Heart right ventricle (tissue), 16 donors: ENCODE measurements at regions not wholly inside any gene's neighbourhood (a gene's known extent, or its start where the extent isn't known, plus 50 kb on each side); places are given as distances from the start of the nearest gene placed in this dataset.

Experiments
- ATAC-seq, 8 donors: fragments of 200-7000 bp; cut with Tn5 transposase; one replicate each; pipeline ENCODE4 v1.9.1; 2020; ENCODE audit warnings: mild to moderate bottlenecking in 8 of 8, moderate library complexity in 8 of 8, moderate number of reproducible peaks in 1 of 8
- DNase-seq, 2 donors: peaks; one replicate each; pipeline ENCODE4 v3.0.0-alpha.2; 2020
- H3K27ac ChIP-seq, 10 donors: fragments of 200-600 bp; sonication (generic) in 2 of 10; one replicate each; pipeline versions ENCODE4 v1.5.0 to v1.8.0; 2020 to 2022; ENCODE audit warnings: mild to moderate bottlenecking in 3 of 10
- H3K27me3 ChIP-seq, 7 donors: fragments of 200-600 bp; one replicate each; pipeline ENCODE4 v1.8.0; 2021 to 2022; ENCODE audit warnings: mild to moderate bottlenecking in 2 of 7
- H3K36me3 ChIP-seq, 9 donors: fragments of 200-600 bp; sonication (generic) in 1 of 9; one replicate each; pipeline versions ENCODE4 v1.5.0 to v1.8.0; 2020 to 2022; ENCODE audit warnings: mild to moderate bottlenecking in 2 of 9
- H3K4me1 ChIP-seq, 9 donors: fragments of 200-600 bp; sonication (generic) in 1 of 9; one replicate each; pipeline versions ENCODE4 v1.5.0 to v1.8.0; 2020 to 2022; ENCODE audit warnings: mild to moderate bottlenecking in 4 of 9
- H3K4me3 ChIP-seq, 10 donors: fragments of 200-600 bp; sonication (generic) in 2 of 10; one replicate each; pipeline versions ENCODE4 v1.5.0 to v1.8.0; 2020 to 2022; ENCODE audit warnings: mild to moderate bottlenecking in 7 of 10, moderate library complexity in 2 of 10
- H3K9me3 ChIP-seq, 11 donors: fragments of 200-600 bp in 10 of 11; sonication (generic) in 2 of 11; one replicate each; pipeline versions ENCODE4 v1.5.0 to v1.8.0; 2013 to 2022; ENCODE audit warnings: mild to moderate bottlenecking in 2 of 11, control low read depth in 1 of 11, moderate library complexity in 1 of 11
- CTCF ChIP-seq, 9 donors: fragments of 200-600 bp; sonication (generic) in 2 of 9; IDR thresholded peaks; one replicate each; pipeline versions ENCODE4 v1.5.0 to v1.8.0; 2021 to 2022; ENCODE audit warnings: antibody characterized with exemption in 9 of 9, mild to moderate bottlenecking in 5 of 9, moderate library complexity in 1 of 9
- WGBS, 2 donors: extraction: QIAGEN DNeasy Blood & Tissue Kit; methylation state at CpG; one replicate each; pipeline ENCODE4 v1.1.7; 2013; ENCODE audit warnings: inconsistent platforms in 1 of 2; 5-methylcytosine and 5-hydroxymethylcytosine counted together
- intact Hi-C, 10 donors: fragments of 100-400 bp; cut with DNase I; formaldehyde crosslinking; loops; one replicate each; pipeline versions ENCODE4 v1.11.1 to v1.14.2; 2022
- donor health status: Arrhythmogenic right ventricular cardiomyopathy.
- donor health status: ischemic (EF 13 %, LVEDD 7.1; RV severe dilation, severe dysfunction).
- donor health status: healthy with polysubstance abuse.
- donor health status: DM: no; HTN: yes; CAD: no.
- donor health status: DM: no; HTN: no; CAD: no.
- donor health status: ischemic (EF 25% LVEDD 6.9; RV normal size, moderate dysfunction).
- donor health status: ischemic (EF 25% LVEDD 5.7; RV mildly dilated, moderate dysfunction).
- donor health status: healthy.
- donor health status: DM: yes; HTN: yes; CAD: no.
- donor health status: Ischemic cardiomyopathy.
- donor health status: ischemic (EF 35%, LVEDD 5.7; RV mildly dilated, moderate dysfunction).
- donor health status: nonischemic (EF 11% LVEDD 7.7; RV severe dilation, severe dysfunction).
- donor health status: DM: yes; HTN: yes; CAD: no.
- donor health status: PGD.
- donor health status: ischemic (EF 29% LVEDD 5.4; RV normal size, mild dysfunction).
- donor health status: nonischemic (EF 23%, LVEDD 6.1; RV moderate dilation, normal function).

GRCh38 chr4:138078253-138078652, 163.9 kb downstream of the SLC7A11 start:
- peaks cover 0 to 6% (median 0%) of the 10 kb centered on the region in 9 donors for H3K4me1 ChIP-seq
- H3K36me3 ChIP-seq, result no peaks in the 10 kb centered on the region
- intact Hi-C loops, result no loop called here
- H3K9me3 ChIP-seq, result peaks cover 0 to 6% (median 0%) of the 10 kb centered on the region in 11 donors
- ATAC-seq, result no peak
- no peak overlapping the region for H3K4me3 ChIP-seq
- no peak for DNase-seq
- H3K27ac ChIP-seq, result no peak overlapping the region
- H3K27me3 ChIP-seq, result no peaks in the 10 kb centered on the region
- 48 to 52% methylated on average over 2 of the region's 2 CpGs for WGBS, 2 donors
- TF ChIP-seq CTCF (IDR thresholded peaks at IDR 0.05), result no peak

GRCh38 chr4:138076561-138076960, 165.6 kb downstream of the SLC7A11 start:
- WGBS, 2 donors, result 86 to 100% methylated on average over 1 of the region's 1 CpG
- Histone ChIP-seq H3K27ac (no peak overlapping the region), H3K9me3 (peaks cover 0 to 6% (median 0%) of the 10 kb centered on the region in 11 donors), H3K4me3 (no peak overlapping the region), H3K4me1 (peaks cover 0 to 6% (median 0%) of the 10 kb centered on the region in 9 donors), H3K36me3 (no peaks in the 10 kb centered on the region), H3K27me3 (no peaks in the 10 kb centered on the region)
- DNase-seq (no peak), ATAC-seq (no peak)
- intact Hi-C loops, result no loop called here
- no peak for TF ChIP-seq CTCF (IDR thresholded peaks at IDR 0.05)

GRCh38 chr4:138070816-138071215, 171.3 kb downstream of the SLC7A11 start:
- Histone ChIP-seq H3K36me3 (no peaks in the 10 kb centered on the region), H3K9me3 (peaks cover 0 to 6% (median 0%) of the 10 kb centered on the region in 11 donors), H3K4me1 (no peaks in the 10 kb centered on the region), H3K27me3 (no peaks in the 10 kb centered on the region), H3K27ac (no peak overlapping the region), H3K4me3 (no peak overlapping the region)
- no peak for TF ChIP-seq CTCF (IDR thresholded peaks at IDR 0.05)
- DNase-seq (no peak), ATAC-seq (no peak)
- intact Hi-C loops, result no loop called here
- WGBS, 2 donors, result 70 to 78% methylated on average over 2 of the region's 2 CpGs

GRCh38 chr4:138063581-138063980, 178.6 kb downstream of the SLC7A11 start:
- no peak overlapping the region for H3K4me3 ChIP-seq
- no peaks in the 10 kb centered on the region for H3K27me3 ChIP-seq
- no peak for TF ChIP-seq CTCF (IDR thresholded peaks at IDR 0.05)
- H3K9me3 ChIP-seq, result peaks cover 0 to 13% (median 0%) of the 10 kb centered on the region in 11 donors
- 90 to 92% methylated on average over 3 of the region's 3 CpGs for WGBS, 2 donors
- ATAC-seq (no peak), DNase-seq (no peak)
- no peak overlapping the region for H3K27ac ChIP-seq
- no peaks in the 10 kb centered on the region for H3K4me1 ChIP-seq
- no peaks in the 10 kb centered on the region for H3K36me3 ChIP-seq
- intact Hi-C loops, result no loop called here
